ENCODE measurements at regions not wholly inside any gene's neighbourhood (a gene's known extent, or its start where the extent isn't known, plus 50 kb on each side); places are given as distances from the start of the nearest gene placed in this dataset.

- no peak for TF ChIP-seq CTCF (IDR thresholded peaks at IDR 0.05; ENCODE audit: poor library complexity, severe bottlenecking)
- no peak for TF ChIP-seq SMC3 (conservative IDR thresholded peaks at IDR 0.05; ENCODE audit: poor library complexity)
- TF ChIP-seq POLR2AphosphoS5 (IDR thresholded peaks at IDR 0.05): no peak
- TF ChIP-seq MXI1 (conservative IDR thresholded peaks at IDR 0.05; ENCODE audit: poor library complexity, severe bottlenecking): no peak
- no peak for TF ChIP-seq RAD21 (conservative IDR thresholded peaks at IDR 0.05)
- TF ChIP-seq EP300 (conservative IDR thresholded peaks at IDR 0.05; ENCODE audit: poor library complexity, severe bottlenecking): no peak
- TF ChIP-seq EZH2 (IDR thresholded peaks at IDR 0.05; ENCODE audit: borderline replicate concordance, insufficient read depth, low read length, poor library complexity, severe bottlenecking): no peak
Measured at GRCh38 chr6:140980265-140980887, 1152.3 kb upstream of the GJE1 start.

Data from neural cell (in vitro differentiated cells).